H1 (cell line): ENCODE measurements at regions not wholly inside any gene's neighbourhood (a gene's known extent, or its start where the extent isn't known, plus 50 kb on each side); places are given as distances from the start of the nearest gene placed in this dataset.

Experiments used
- CTCF ChIA-PET: fragments of 300-600 bp; sonication (Branson Sonifier 250); formaldehyde crosslinking; loops from one replicate; lab custom pipeline; 2021; ENCODE audit not compliant: partially characterized antibody; lab: Charles Lee
- POLR2A ChIA-PET: fragments of 300-600 bp; sonication (Branson Sonifier 250); formaldehyde crosslinking; loops from one replicate; lab custom pipeline; 2021; ENCODE audit warnings: inconsistent platforms; ENCODE audit not compliant: partially characterized antibody; lab: Charles Lee
- DNase-seq, 2 experiments: peaks; one replicate each; pipeline versions ENCODE4 v3.0.0 to v3.0.0-alpha.2; 2010 to 2022; ENCODE audit warnings: low spot score in 2 of 2, low read depth in 1 of 2, mixed read lengths in 1 of 2
- FAIRE-seq: peaks from 2 replicates; lab custom pipeline; 2011; peaks lifted over from hg19 to GRCh38; lab: Jason Lieb, UNC
- H2AFZ ChIP-seq: 2 replicates; pipeline ENCODE4 v1.8.1; 2012; ENCODE audit warnings: low read length, inconsistent platforms
- H2AK5ac ChIP-seq: 2 replicates; pipeline ENCODE4 v1.6.1; 2013; ENCODE audit warnings: low read depth, low read length
- H2BK120ac ChIP-seq: replicated peaks from 2 replicates; pipeline ENCODE3; 2013; ENCODE audit warnings: low read depth, low read length, inconsistent platforms
- H2BK12ac ChIP-seq: 2 replicates; pipeline ENCODE4 v1.6.1; 2013; ENCODE audit warnings: low read depth, low read length
- H2BK15ac ChIP-seq: 2 replicates; pipeline ENCODE4 v1.6.1; 2013; ENCODE audit warnings: low read length
- H2BK20ac ChIP-seq: 2 replicates; pipeline ENCODE4 v1.6.1; 2013; ENCODE audit warnings: low read length
- H2BK5ac ChIP-seq: 2 replicates; pipeline ENCODE4 v1.6.1; 2013; ENCODE audit warnings: low read depth, low read length
- H3K14ac ChIP-seq: 2 replicates; pipeline ENCODE4 v1.6.1; 2013; ENCODE audit warnings: inconsistent platforms; ENCODE audit not compliant: insufficient read length
- H3K18ac ChIP-seq: 2 replicates; pipeline ENCODE4 v1.6.1; 2013; ENCODE audit warnings: low read length; ENCODE audit errors: extremely low read depth
- H3K23ac ChIP-seq: 2 replicates; pipeline ENCODE4 v1.6.1; 2013; ENCODE audit warnings: inconsistent platforms; ENCODE audit not compliant: insufficient read length
- H3K23me2 ChIP-seq: 2 replicates; pipeline ENCODE4 v1.6.1; 2013; ENCODE audit warnings: low read depth, low read length
- H3K27ac ChIP-seq: 2 replicates; pipeline ENCODE4 v1.6.1; 2011; ENCODE audit warnings: low read depth, low read length, inconsistent platforms
- H3K27me3 ChIP-seq, 4 experiments: replicated peaks in 1 of 4; 1 replicate in 1 of 4; 2 replicates in 3 of 4; pipeline versions ENCODE4 v1.6.1 to v1.8.1; 2011 to 2013; ENCODE audit warnings: low read length in 3 of 4, mild to moderate bottlenecking in 3 of 4, inconsistent platforms in 2 of 4, mixed read lengths in 2 of 4, moderate library complexity in 1 of 4; ENCODE audit not compliant: control insufficient read depth in 3 of 4, insufficient read depth in 3 of 4; ENCODE audit errors: extremely low read depth in 1 of 4
- H3K36me3 ChIP-seq, 4 experiments: 2 replicates each; pipeline versions ENCODE4 v1.6.1 to v1.8.1; 2011 to 2013; ENCODE audit warnings: mild to moderate bottlenecking in 4 of 4, low read length in 3 of 4, moderate library complexity in 2 of 4, control low read depth in 1 of 4, inconsistent platforms in 1 of 4; ENCODE audit not compliant: insufficient read depth in 4 of 4, control insufficient read depth in 2 of 4
- H3K4ac ChIP-seq: replicated peaks from 2 replicates; pipeline ENCODE3; 2013; ENCODE audit warnings: low read length, low read depth, mixed read lengths, inconsistent platforms; ENCODE audit not compliant: insufficient read length
- H3K4me1 ChIP-seq, 4 experiments: replicated peaks in 1 of 4; 1 replicate in 1 of 4; 2 replicates in 3 of 4; pipeline versions ENCODE4 v1.6.1 to v1.8.1; 2011 to 2013; ENCODE audit warnings: low read length in 3 of 4, inconsistent platforms in 2 of 4, mixed read lengths in 1 of 4; ENCODE audit not compliant: insufficient read depth in 4 of 4, control insufficient read depth in 3 of 4
- H3K4me2 ChIP-seq, 2 experiments: 2 replicates each; pipeline versions ENCODE4 v1.6.1 to v1.8.1; 2011 to 2013; ENCODE audit warnings: low read depth in 2 of 2, low read length in 2 of 2, control low read depth in 1 of 2, inconsistent platforms in 1 of 2, mild to moderate bottlenecking in 1 of 2; ENCODE audit not compliant: insufficient read depth in 1 of 2
- H3K4me3 ChIP-seq, 4 experiments: fragments of 200-600, 300-600 bp in 1 of 4; sonication (generic), shearing (Covaris generic), sonication (Bioruptor Twin) in 1 of 4; 2 replicates each; pipeline versions ENCODE4 v1.5.1 to v1.8.1; 2011 to 2016; ENCODE audit warnings: low read length in 4 of 4, low read depth in 3 of 4, control low read depth in 2 of 4, inconsistent platforms in 2 of 4, mild to moderate bottlenecking in 2 of 4, mixed read lengths in 1 of 4, moderate library complexity in 1 of 4; ENCODE audit not compliant: insufficient read depth in 2 of 4; ENCODE audit errors: extremely low read depth in 1 of 4
- H3K56ac ChIP-seq: replicated peaks from 2 replicates; pipeline ENCODE3; 2013; ENCODE audit warnings: low read depth, mild to moderate bottlenecking, mixed read lengths, low read length, inconsistent platforms; ENCODE audit not compliant: insufficient read length
- H3K79me1 ChIP-seq: 2 replicates; pipeline ENCODE4 v1.6.1; 2013; ENCODE audit warnings: low read depth, low read length, control low read depth
- H3K79me2 ChIP-seq, 2 experiments: 2 replicates each; pipeline versions ENCODE4 v1.6.1 to v1.8.1; 2012 to 2013; ENCODE audit warnings: low read length in 2 of 2, mild to moderate bottlenecking in 2 of 2, inconsistent platforms in 1 of 2; ENCODE audit not compliant: insufficient read depth in 2 of 2, control insufficient read depth in 1 of 2
- H3K9ac ChIP-seq, 4 experiments: replicated peaks in 1 of 4; 1 replicate in 1 of 4; 2 replicates in 3 of 4; pipeline versions ENCODE4 v1.6.1 to v1.8.1; 2011 to 2013; ENCODE audit warnings: low read depth in 3 of 4, low read length in 3 of 4, control low read depth in 2 of 4, mild to moderate bottlenecking in 2 of 4, moderate library complexity in 2 of 4, inconsistent platforms in 1 of 4; ENCODE audit errors: extremely low read depth in 1 of 4
- H3K9me3 ChIP-seq, 2 experiments: 2 replicates each; pipeline versions ENCODE4 v1.6.1 to v1.8.1; 2012 to 2013; ENCODE audit warnings: mild to moderate bottlenecking in 2 of 2, moderate library complexity in 2 of 2, control low read depth in 1 of 2, inconsistent platforms in 1 of 2, low read depth in 1 of 2, low read length in 1 of 2, mixed read lengths in 1 of 2; ENCODE audit not compliant: insufficient read depth in 2 of 2
- H4K20me1 ChIP-seq, 2 experiments: replicated peaks in 1 of 2; 2 replicates each; pipeline versions ENCODE3 to v1.8.1; 2011 to 2013; ENCODE audit warnings: inconsistent platforms in 2 of 2, low read length in 2 of 2, mild to moderate bottlenecking in 1 of 2; ENCODE audit not compliant: insufficient read depth in 2 of 2, control insufficient read depth in 1 of 2
- H4K5ac ChIP-seq: 2 replicates; pipeline ENCODE4 v1.6.1; 2013; ENCODE audit warnings: low read length, low read depth, mixed read lengths, inconsistent platforms; ENCODE audit not compliant: insufficient read length
- H4K8ac ChIP-seq: 2 replicates; pipeline ENCODE4 v1.8.0; 2013; ENCODE audit warnings: mild to moderate bottlenecking, moderate library complexity, low read length, inconsistent platforms; ENCODE audit not compliant: insufficient read depth; ENCODE audit errors: extremely low read depth
- H4K91ac ChIP-seq: replicated peaks from 2 replicates; pipeline ENCODE3; 2013; ENCODE audit warnings: low read length, mixed read lengths, inconsistent platforms; ENCODE audit not compliant: insufficient read length
- BRCA1 ChIP-seq: IDR thresholded peaks from 2 replicates; pipeline ENCODE4 v1.6.1; 2012; ENCODE audit warnings: low read depth, low read length, improper control_type of control experiment
- CHD2 ChIP-seq: IDR thresholded peaks from 2 replicates; pipeline ENCODE4 v1.6.1; 2012; ENCODE audit warnings: low read length, improper control_type of control experiment
- CREB1 ChIP-seq: IDR thresholded peaks from 2 replicates; pipeline ENCODE4 v1.6.1; 2012; ENCODE audit warnings: inconsistent platforms
- CTBP2 ChIP-seq: IDR thresholded peaks from 2 replicates; pipeline ENCODE4 v1.7.0; 2011; ENCODE audit warnings: borderline replicate concordance, mild to moderate bottlenecking, moderate library complexity, mixed read lengths, low read length; ENCODE audit not compliant: insufficient read depth, insufficient read length
- GTF2F1 ChIP-seq: IDR thresholded peaks from 2 replicates; pipeline ENCODE4 v1.6.1; 2012; ENCODE audit warnings: low read depth, low read length, improper control_type of control experiment, borderline replicate concordance
- JUND ChIP-seq: IDR thresholded peaks from 2 replicates; pipeline ENCODE4 v1.6.1; 2011; ENCODE audit warnings: mild to moderate bottlenecking, improper control_type of control experiment, low read length
- KDM5A ChIP-seq: fragments of 200-600 bp; IDR thresholded peaks from 2 replicates; pipeline ENCODE4 v1.7.1; 2012; ENCODE audit warnings: mild to moderate bottlenecking, low read length, inconsistent platforms, mixed read lengths
- NANOG ChIP-seq: IDR thresholded peaks from 2 replicates; pipeline ENCODE4 v1.6.1; 2011; ENCODE audit warnings: low read length, low read depth, mild to moderate bottlenecking, inconsistent platforms; ENCODE audit not compliant: insufficient read depth, poor library complexity, severe bottlenecking
- PHF8 ChIP-seq: fragments of 200-600 bp; sonication (generic); conservative IDR thresholded peaks from 2 replicates; pipeline ENCODE4 v1.7.1; 2012; ENCODE audit warnings: low read depth, mild to moderate bottlenecking, inconsistent platforms, low read length, moderate library complexity
- RAD21 ChIP-seq, 2 experiments: IDR thresholded peaks in 1 of 2; conservative IDR thresholded peaks in 1 of 2; 2 replicates each; pipeline ENCODE4 v1.6.1; 2011; ENCODE audit warnings: low read depth in 2 of 2, low read length in 2 of 2, improper control_type of control experiment in 1 of 2, inconsistent platforms in 1 of 2, mild to moderate bottlenecking in 1 of 2, moderate library complexity in 1 of 2
- RBBP5 ChIP-seq: IDR thresholded peaks from 2 replicates; pipeline ENCODE4 v1.7.1; 2012; ENCODE audit warnings: low read depth, mild to moderate bottlenecking, inconsistent platforms, low read length, moderate library complexity, borderline replicate concordance
- SIRT6 ChIP-seq: IDR thresholded peaks from one replicate; pipeline ENCODE4 v1.7.1; 2012; ENCODE audit warnings: low read length, inconsistent platforms
- SIX5 ChIP-seq: IDR thresholded peaks from 2 replicates; pipeline ENCODE4 v1.6.1; 2011; ENCODE audit warnings: mild to moderate bottlenecking, low read depth, low read length
- SP4 ChIP-seq: IDR thresholded peaks from 2 replicates; pipeline ENCODE4 v1.6.1; 2012; ENCODE audit warnings: low read length, inconsistent platforms
- TAF7 ChIP-seq: optimal IDR thresholded peaks from 2 replicates; pipeline ENCODE3; 2011; ENCODE audit warnings: low read depth, mild to moderate bottlenecking, inconsistent platforms, low read length, moderate library complexity, borderline replicate concordance
- YY1 ChIP-seq: IDR thresholded peaks from 2 replicates; pipeline ENCODE4 v1.6.1; 2011; ENCODE audit warnings: low read depth, mild to moderate bottlenecking, low read length
- WGBS, 2 experiments: shearing (Covaris generic) in 1 of 2; methylation state at CpG; one replicate each; pipeline versions ENCODE4 v1.1.6 to v1.1.7; 2013 to 2015; ENCODE audit warnings: low lambda C conversion rate in 2 of 2, mixed read lengths in 2 of 2, inconsistent platforms in 1 of 2, low coverage in 1 of 2, missing lambda C conversion rate in 1 of 2; ENCODE audit not compliant: insufficient replicate concordance in 2 of 2, insufficient coverage in 1 of 2, insufficient read length in 1 of 2; ENCODE audit errors: extremely low coverage in 1 of 2, missing lambda C conversion rate in 1 of 2; 5-methylcytosine and 5-hydroxymethylcytosine counted together

DNA sequence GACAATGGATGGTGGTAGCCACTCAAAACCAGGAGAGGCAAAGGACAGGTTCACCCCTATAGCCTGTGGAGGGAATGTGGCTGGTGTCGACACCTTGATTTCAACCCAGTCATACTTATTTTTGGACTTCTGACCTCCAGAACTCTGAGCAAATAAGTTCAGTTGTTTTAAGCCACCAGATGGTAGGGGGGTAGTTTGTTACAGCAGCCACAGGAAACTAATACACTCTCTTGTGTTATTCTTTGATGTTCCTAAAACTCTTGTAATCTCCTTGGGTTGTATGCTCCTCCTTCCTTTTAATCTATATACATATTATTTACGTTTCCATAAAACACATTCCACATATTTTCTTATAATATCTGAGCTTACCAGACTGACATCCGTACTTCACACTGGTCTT is 65.9 kb downstream of the ZBTB18 start:
- FAIRE-seq (no peak), DNase-seq (no peak)
- 86 to 100% methylated on average over 1 to 3 of the region's 3 CpGs for WGBS, 2 experiments
- Histone ChIP-seq H3K9ac (no peak overlapping the region), H3K79me2 (no peaks in the 10 kb centered on the region), H4K8ac (no peak overlapping the region), H3K4ac (no peak overlapping the region), H3K9me3 (no peaks in the 10 kb centered on the region), H3K4me1 (no peaks in the 10 kb centered on the region), H3K4me3 (no peak overlapping the region), H3K23me2 (no peaks in the 10 kb centered on the region; the same call in 1 of the 2 replicates), H3K27ac (no peak overlapping the region), H3K56ac (no peak overlapping the region), H4K20me1 (no peaks in the 10 kb centered on the region), H3K23ac (no peak overlapping the region), H3K27me3 (no peaks in the 10 kb centered on the region), H3K79me1 (no peaks in the 10 kb centered on the region), H4K91ac (no peak overlapping the region), H4K5ac (no peak overlapping the region), H2BK5ac (no peak overlapping the region), H2BK12ac (no peak overlapping the region), H3K36me3 (no peaks in the 10 kb centered on the region), H2BK15ac (no peak overlapping the region), H3K14ac (no peak overlapping the region), H2AFZ (no peak overlapping the region), H2BK120ac (no peak overlapping the region), H2BK20ac (no peak overlapping the region), H2AK5ac (no peak overlapping the region), H3K18ac (no peak overlapping the region), H3K4me2 (no peak overlapping the region)
- ChIA-PET CTCF (interaction anchor here (0.6 kb wide), 1 partner anchor 151 kb away, joined by 3 read pairs; no protein-coding TSS in a partner anchor), POLR2A (no interaction called here)
- TF ChIP-seq CHD2: no peak
- TF ChIP-seq BRCA1: no peak
- TF ChIP-seq NANOG: no peak
- no peak for TF ChIP-seq CTBP2
- TF ChIP-seq RBBP5: no peak
- TF ChIP-seq GTF2F1: no peak
- TF ChIP-seq KDM5A: no peak
- TF ChIP-seq RAD21 (IDR thresholded peaks at IDR 0.05 in 1 of 2, conservative IDR thresholded peaks at IDR 0.05 in 1 of 2; ENCODE audit: low read depth in 2 of 2, low read length in 2 of 2): no peak
- no peak for TF ChIP-seq TAF7
- no peak for TF ChIP-seq SP4
- no peak for TF ChIP-seq JUND
- no peak for TF ChIP-seq YY1
- TF ChIP-seq SIRT6: no peak
- no peak for TF ChIP-seq CREB1
- TF ChIP-seq SIX5: no peak
- no peak for TF ChIP-seq PHF8
